Suprapubic skin (tissue), 4 donors: ENCODE measurements at regions not wholly inside any gene's neighbourhood (a gene's known extent, or its start where the extent isn't known, plus 50 kb on each side); places are given as distances from the start of the nearest gene placed in this dataset.

Experiments used
- EP300 ChIP-seq: sonication (generic); formaldehyde crosslinking; IDR thresholded peaks from one replicate; pipeline ENCODE4 v1.6.1; 2017; ENCODE audit warnings: antibody characterized with exemption
- POLR2A ChIP-seq, 2 donors: fragments of 450-650 bp; IDR thresholded peaks; one replicate each; pipeline ENCODE4 v1.6.1; 2017; ENCODE audit warnings: antibody characterized with exemption in 2 of 2, mild to moderate bottlenecking in 2 of 2, moderate library complexity in 2 of 2
- POLR2AphosphoS5 ChIP-seq, 3 donors: sonication (generic); formaldehyde crosslinking; IDR thresholded peaks; one replicate each; pipeline ENCODE4 v1.6.1; 2017; ENCODE audit warnings: antibody characterized with exemption in 3 of 3
- TF ChIP-seq, protein P1 (sequence below), 2 donors: fragments of 200-600 bp in 1 of 2; fragments of 450-650 bp in 1 of 2; sonication (generic) in 1 of 2; IDR thresholded peaks; one replicate each; pipeline ENCODE4 v1.5.1; 2016 to 2019; ENCODE audit warnings: antibody characterized with exemption in 2 of 2, mild to moderate bottlenecking in 1 of 2, moderate library complexity in 1 of 2

DNA sequence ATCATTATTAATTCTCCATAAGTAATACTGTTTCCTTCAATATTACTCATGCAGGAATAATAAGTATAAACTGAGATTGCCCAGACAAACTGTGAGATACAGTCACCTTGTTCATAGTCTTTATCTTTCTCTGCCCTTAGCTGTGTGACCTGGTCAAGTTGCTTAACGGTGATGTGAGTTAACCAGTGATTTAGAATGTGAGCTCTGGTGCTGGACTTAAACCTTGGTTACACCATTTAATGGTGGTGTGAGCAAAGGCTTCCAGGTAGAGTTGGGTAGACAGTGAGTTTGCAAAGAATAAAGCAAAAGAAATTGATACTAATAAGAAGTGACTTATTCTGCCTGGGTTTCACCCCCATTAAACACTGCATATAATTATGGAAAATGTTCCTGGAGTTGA is 86.2 kb upstream of the DEFB112 start:
- TF ChIP-seq, protein P1, sequence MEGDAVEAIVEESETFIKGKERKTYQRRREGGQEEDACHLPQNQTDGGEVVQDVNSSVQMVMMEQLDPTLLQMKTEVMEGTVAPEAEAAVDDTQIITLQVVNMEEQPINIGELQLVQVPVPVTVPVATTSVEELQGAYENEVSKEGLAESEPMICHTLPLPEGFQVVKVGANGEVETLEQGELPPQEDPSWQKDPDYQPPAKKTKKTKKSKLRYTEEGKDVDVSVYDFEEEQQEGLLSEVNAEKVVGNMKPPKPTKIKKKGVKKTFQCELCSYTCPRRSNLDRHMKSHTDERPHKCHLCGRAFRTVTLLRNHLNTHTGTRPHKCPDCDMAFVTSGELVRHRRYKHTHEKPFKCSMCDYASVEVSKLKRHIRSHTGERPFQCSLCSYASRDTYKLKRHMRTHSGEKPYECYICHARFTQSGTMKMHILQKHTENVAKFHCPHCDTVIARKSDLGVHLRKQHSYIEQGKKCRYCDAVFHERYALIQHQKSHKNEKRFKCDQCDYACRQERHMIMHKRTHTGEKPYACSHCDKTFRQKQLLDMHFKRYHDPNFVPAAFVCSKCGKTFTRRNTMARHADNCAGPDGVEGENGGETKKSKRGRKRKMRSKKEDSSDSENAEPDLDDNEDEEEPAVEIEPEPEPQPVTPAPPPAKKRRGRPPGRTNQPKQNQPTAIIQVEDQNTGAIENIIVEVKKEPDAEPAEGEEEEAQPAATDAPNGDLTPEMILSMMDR (IDR thresholded peaks at IDR 0.05): no peak
- TF ChIP-seq POLR2A (IDR thresholded peaks at IDR 0.05) (no peak), EP300 (no peak), POLR2AphosphoS5 (IDR thresholded peaks at IDR 0.05) (no peak)
